ENCODE measurements at regions not wholly inside any gene's neighbourhood (a gene's known extent, or its start where the extent isn't known, plus 50 kb on each side); places are given as distances from the start of the nearest gene placed in this dataset.

DNA sequence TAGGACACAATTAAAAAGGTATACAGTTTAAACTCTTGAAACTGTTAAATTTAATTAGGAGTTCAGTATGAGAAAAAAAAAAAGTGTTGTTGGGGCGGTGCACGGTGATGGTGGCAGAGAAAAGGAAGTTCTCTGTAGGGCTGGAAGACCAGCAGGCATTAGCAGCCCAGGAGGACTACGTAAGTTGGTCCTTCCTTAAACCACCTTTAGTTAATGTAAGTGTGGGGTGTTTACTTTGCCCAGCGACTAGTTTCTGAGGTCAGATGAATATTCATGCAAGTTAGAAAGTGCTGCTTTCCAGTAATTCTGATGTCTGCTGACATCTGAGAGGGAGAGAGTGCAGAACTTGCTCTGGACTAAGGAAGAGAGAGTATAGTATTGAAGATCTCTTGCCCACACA lies 54.9 kb downstream of the NKX2-1 start:
- Mint-ChIP-seq H3K27me3 (peaks cover 2% of the 10 kb centered on the region), H3K9me3 (no peaks in the 10 kb centered on the region), H3K4me1 (no peaks in the 10 kb centered on the region), H3K4me3 (no peak overlapping the region), H3K36me3 (ENCODE audit: low read depth) (no peaks in the 10 kb centered on the region), H3K27ac (no peak overlapping the region)
- ATAC-seq (ENCODE audit: low read depth) (no peak), DNase-seq (no peak)
- POLR2A ChIA-PET = no interaction called here
- intact Hi-C loops (cut with micrococcal nuclease) = no loop called here
- CTCF ChIA-PET = no interaction called here
- TF ChIP-seq, protein P1, sequence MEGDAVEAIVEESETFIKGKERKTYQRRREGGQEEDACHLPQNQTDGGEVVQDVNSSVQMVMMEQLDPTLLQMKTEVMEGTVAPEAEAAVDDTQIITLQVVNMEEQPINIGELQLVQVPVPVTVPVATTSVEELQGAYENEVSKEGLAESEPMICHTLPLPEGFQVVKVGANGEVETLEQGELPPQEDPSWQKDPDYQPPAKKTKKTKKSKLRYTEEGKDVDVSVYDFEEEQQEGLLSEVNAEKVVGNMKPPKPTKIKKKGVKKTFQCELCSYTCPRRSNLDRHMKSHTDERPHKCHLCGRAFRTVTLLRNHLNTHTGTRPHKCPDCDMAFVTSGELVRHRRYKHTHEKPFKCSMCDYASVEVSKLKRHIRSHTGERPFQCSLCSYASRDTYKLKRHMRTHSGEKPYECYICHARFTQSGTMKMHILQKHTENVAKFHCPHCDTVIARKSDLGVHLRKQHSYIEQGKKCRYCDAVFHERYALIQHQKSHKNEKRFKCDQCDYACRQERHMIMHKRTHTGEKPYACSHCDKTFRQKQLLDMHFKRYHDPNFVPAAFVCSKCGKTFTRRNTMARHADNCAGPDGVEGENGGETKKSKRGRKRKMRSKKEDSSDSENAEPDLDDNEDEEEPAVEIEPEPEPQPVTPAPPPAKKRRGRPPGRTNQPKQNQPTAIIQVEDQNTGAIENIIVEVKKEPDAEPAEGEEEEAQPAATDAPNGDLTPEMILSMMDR (IDR thresholded peaks at IDR 0.05) = no peak

DNA sequence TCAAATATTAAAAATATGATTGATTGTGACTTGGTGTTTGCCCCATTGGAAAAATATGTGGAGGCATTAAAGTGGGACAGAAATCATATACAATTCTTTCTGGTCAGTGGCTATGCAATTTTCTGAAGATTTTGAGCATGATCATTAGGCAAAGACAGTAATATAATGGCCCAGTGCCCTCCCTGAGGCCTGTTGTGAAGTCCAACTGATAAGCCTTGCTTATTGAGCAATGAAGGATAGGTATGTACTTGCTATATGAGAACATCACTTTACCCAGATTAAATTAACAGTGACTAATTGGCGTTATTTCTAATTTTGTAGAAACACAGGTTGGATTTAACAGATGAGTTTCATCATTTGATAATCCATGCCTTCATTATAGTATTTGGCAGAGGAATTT lies 57.1 kb downstream of the NKX2-1 start:
- H3K4me3 Mint-ChIP-seq = no peak overlapping the region
- DNase-seq (no peak), ATAC-seq (ENCODE audit: low read depth) (no peak)
- H3K27me3 Mint-ChIP-seq = peaks cover 5% of the 10 kb centered on the region
- ChIA-PET POLR2A (no interaction called here), CTCF (no interaction called here)
- H3K27ac Mint-ChIP-seq = no peak overlapping the region
- H3K4me1 Mint-ChIP-seq = no peaks in the 10 kb centered on the region
- no peaks in the 10 kb centered on the region for H3K9me3 Mint-ChIP-seq
- TF ChIP-seq, protein P1 (IDR thresholded peaks at IDR 0.05) = no peak
- intact Hi-C loops (cut with micrococcal nuclease) = no loop called here
- H3K36me3 Mint-ChIP-seq (ENCODE audit: low read depth) = no peaks in the 10 kb centered on the region

- Mint-ChIP-seq H3K27ac (no peak overlapping the region), H3K36me3 (ENCODE audit: low read depth) (no peaks in the 10 kb centered on the region), H3K4me3 (no peak overlapping the region), H3K27me3 (peaks cover 7% of the 10 kb centered on the region), H3K9me3 (no peaks in the 10 kb centered on the region), H3K4me1 (no peaks in the 10 kb centered on the region)
- TF ChIP-seq, protein P1 (IDR thresholded peaks at IDR 0.05) = no peak
- ChIA-PET POLR2A (no interaction called here), CTCF (no interaction called here)
- DNase-seq (no peak), ATAC-seq (ENCODE audit: low read depth) (no peak)
- intact Hi-C loops (cut with micrococcal nuclease) = no loop called here
Observed at GRCh38 chr14:36455241-36455627, 64.8 kb downstream of the NKX2-1 start.

- ATAC-seq (ENCODE audit: low read depth) (no peak), DNase-seq (no peak)
- Mint-ChIP-seq H3K36me3 (ENCODE audit: low read depth) (no peaks in the 10 kb centered on the region), H3K9me3 (no peaks in the 10 kb centered on the region), H3K4me1 (no peaks in the 10 kb centered on the region), H3K27ac (no peak overlapping the region), H3K4me3 (no peak overlapping the region), H3K27me3 (peaks cover 6% of the 10 kb centered on the region)
- CTCF ChIA-PET = no interaction called here
- TF ChIP-seq, protein P1 (IDR thresholded peaks at IDR 0.05) = no peak
- POLR2A ChIA-PET = no interaction called here
- intact Hi-C loops (cut with micrococcal nuclease) = no loop called here
Observed at GRCh38 chr14:36454599-36455240, 65.3 kb downstream of the NKX2-1 start.

- no peak overlapping the region for H3K4me3 Mint-ChIP-seq
- no peaks in the 10 kb centered on the region for H3K9me3 Mint-ChIP-seq
- CTCF ChIA-PET = no interaction called here
- H3K4me1 Mint-ChIP-seq = no peaks in the 10 kb centered on the region
- POLR2A ChIA-PET = no interaction called here
- TF ChIP-seq, protein P1 (IDR thresholded peaks at IDR 0.05) = no peak
- no peaks in the 10 kb centered on the region for H3K36me3 Mint-ChIP-seq (ENCODE audit: low read depth)
- H3K27me3 Mint-ChIP-seq = peaks cover 4% of the 10 kb centered on the region
- DNase-seq (no peak), ATAC-seq (ENCODE audit: low read depth) (no peak)
- intact Hi-C loops (cut with micrococcal nuclease) = no loop called here
- H3K27ac Mint-ChIP-seq = no peak overlapping the region
Observed at GRCh38 chr14:36452860-36453259, 67.2 kb downstream of the NKX2-1 start.
